ENCODE measurements at regions not wholly inside any gene's neighbourhood (a gene's known extent, or its start where the extent isn't known, plus 50 kb on each side); places are given as distances from the start of the nearest gene placed in this dataset.

GRCh38 chr5:21685522-21685921 lies 1167.6 kb downstream of the CDH12 start:
- TF ChIP-seq, protein P1, sequence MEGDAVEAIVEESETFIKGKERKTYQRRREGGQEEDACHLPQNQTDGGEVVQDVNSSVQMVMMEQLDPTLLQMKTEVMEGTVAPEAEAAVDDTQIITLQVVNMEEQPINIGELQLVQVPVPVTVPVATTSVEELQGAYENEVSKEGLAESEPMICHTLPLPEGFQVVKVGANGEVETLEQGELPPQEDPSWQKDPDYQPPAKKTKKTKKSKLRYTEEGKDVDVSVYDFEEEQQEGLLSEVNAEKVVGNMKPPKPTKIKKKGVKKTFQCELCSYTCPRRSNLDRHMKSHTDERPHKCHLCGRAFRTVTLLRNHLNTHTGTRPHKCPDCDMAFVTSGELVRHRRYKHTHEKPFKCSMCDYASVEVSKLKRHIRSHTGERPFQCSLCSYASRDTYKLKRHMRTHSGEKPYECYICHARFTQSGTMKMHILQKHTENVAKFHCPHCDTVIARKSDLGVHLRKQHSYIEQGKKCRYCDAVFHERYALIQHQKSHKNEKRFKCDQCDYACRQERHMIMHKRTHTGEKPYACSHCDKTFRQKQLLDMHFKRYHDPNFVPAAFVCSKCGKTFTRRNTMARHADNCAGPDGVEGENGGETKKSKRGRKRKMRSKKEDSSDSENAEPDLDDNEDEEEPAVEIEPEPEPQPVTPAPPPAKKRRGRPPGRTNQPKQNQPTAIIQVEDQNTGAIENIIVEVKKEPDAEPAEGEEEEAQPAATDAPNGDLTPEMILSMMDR (IDR thresholded peaks at IDR 0.05; ENCODE audit: low read depth, low read length), result no peak
- TF ChIP-seq POLR2A (IDR thresholded peaks at IDR 0.05; ENCODE audit: extremely low read depth, insufficient read length), result no peak
- TF ChIP-seq, protein P2, sequence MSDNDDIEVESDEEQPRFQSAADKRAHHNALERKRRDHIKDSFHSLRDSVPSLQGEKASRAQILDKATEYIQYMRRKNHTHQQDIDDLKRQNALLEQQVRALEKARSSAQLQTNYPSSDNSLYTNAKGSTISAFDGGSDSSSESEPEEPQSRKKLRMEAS (IDR thresholded peaks at IDR 0.05; ENCODE audit: low read depth, low read length), result no peak
